ENCODE measurements at regions not wholly inside any gene's neighbourhood (a gene's known extent, or its start where the extent isn't known, plus 50 kb on each side); places are given as distances from the start of the nearest gene placed in this dataset.

GRCh38 chr4:163941221-163941905 is 446.9 kb downstream of the TMA16 start:
- H3K4me1 ChIP-seq (ENCODE audit: insufficient read depth): no peaks in the 10 kb centered on the region
- no peak overlapping the region for H3K27ac ChIP-seq
- no peaks in the 10 kb centered on the region for H3K9me2 ChIP-seq (ENCODE audit: insufficient read depth)
- in situ Hi-C loops (cut with MboI): no loop called here
- 17 to 21% methylated on average over 7 of the region's 7 CpGs for WGBS, 2 experiments (ENCODE audit: low coverage in 1 of 2, low lambda C conversion rate in 2 of 2, missing lambda C conversion rate in 2 of 2)
- no peaks in the 10 kb centered on the region for H3K79me2 ChIP-seq (ENCODE audit: insufficient read depth)
- peaks cover 5% of the 10 kb centered on the region for H3K9me3 ChIP-seq (ENCODE audit: low read depth)
- no peaks in the 10 kb centered on the region for H3K36me3 ChIP-seq (ENCODE audit: low read depth)
- H3K9ac ChIP-seq: no peak overlapping the region
- no peak for TF ChIP-seq EZH2phosphoT487 (IDR thresholded peaks at IDR 0.05; ENCODE audit: insufficient read depth, low read depth)
- no peak for TF ChIP-seq EZH2 (IDR thresholded peaks at IDR 0.05; ENCODE audit: insufficient read depth, poor library complexity, severe bottlenecking)
- H3K27me3 ChIP-seq (replicated peaks; ENCODE audit: insufficient read depth): no peaks in the 10 kb centered on the region
- no peaks in the 10 kb centered on the region for H4K20me1 ChIP-seq (ENCODE audit: insufficient read depth)
- no peak overlapping the region for H3K4me3 ChIP-seq
- H3K4me2 ChIP-seq (ENCODE audit: unreplicated experiment): no peak overlapping the region
- H2AFZ ChIP-seq: no peak overlapping the region
- no peaks in the 10 kb centered on the region for H3F3A ChIP-seq (ENCODE audit: insufficient read depth)
- DNase-seq: no peak

DNA sequence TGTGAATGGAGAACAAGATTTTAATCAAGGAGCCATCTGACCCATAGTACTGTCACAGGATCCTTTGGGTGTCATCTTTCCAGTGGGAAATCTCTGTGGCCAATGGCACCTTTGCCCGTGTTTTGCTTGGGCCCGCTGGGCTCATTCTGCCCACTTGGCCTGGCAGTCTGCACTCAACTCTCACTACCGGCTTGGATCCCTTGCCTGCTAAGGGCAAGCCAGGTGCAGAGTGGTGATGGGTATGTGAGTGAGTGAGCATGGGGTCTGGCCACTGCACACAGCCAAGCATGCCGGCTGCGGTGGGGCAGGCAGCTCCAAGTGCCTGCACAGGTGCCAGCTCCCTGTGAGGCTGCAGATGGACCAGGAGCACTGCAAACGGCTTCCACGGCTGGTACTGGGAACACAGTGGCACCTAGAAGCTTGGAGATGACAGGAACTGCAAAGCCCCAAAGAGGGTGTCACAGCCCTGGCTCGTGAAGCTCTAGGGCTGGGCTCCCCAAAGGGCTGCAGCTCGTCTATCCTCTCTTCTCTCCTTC is 454.5 kb downstream of the TMA16 start:
- Histone ChIP-seq H3K27me3 (replicated peaks; ENCODE audit: insufficient read depth) (no peaks in the 10 kb centered on the region), H3K27ac (no peak overlapping the region), H3F3A (ENCODE audit: insufficient read depth) (no peaks in the 10 kb centered on the region), H3K36me3 (ENCODE audit: low read depth) (no peaks in the 10 kb centered on the region), H3K79me2 (ENCODE audit: insufficient read depth) (no peaks in the 10 kb centered on the region), H3K9ac (no peak overlapping the region), H3K4me1 (ENCODE audit: insufficient read depth) (no peaks in the 10 kb centered on the region), H3K4me2 (ENCODE audit: unreplicated experiment) (no peak overlapping the region), H3K9me3 (ENCODE audit: low read depth) (peaks cover 3% of the 10 kb centered on the region), H3K4me3 (no peak overlapping the region), H3K9me2 (ENCODE audit: insufficient read depth) (no peaks in the 10 kb centered on the region), H2AFZ (no peak overlapping the region), H4K20me1 (ENCODE audit: insufficient read depth) (no peaks in the 10 kb centered on the region)
- no peak for DNase-seq
- 41% methylated on average over 9 of the region's 9 CpGs for WGBS, 2 experiments (ENCODE audit: low coverage in 1 of 2, low lambda C conversion rate in 2 of 2, missing lambda C conversion rate in 2 of 2)
- TF ChIP-seq EZH2phosphoT487 (IDR thresholded peaks at IDR 0.05; ENCODE audit: insufficient read depth, low read depth) (no peak), EZH2 (IDR thresholded peaks at IDR 0.05; ENCODE audit: insufficient read depth, poor library complexity, severe bottlenecking) (no peak)
- in situ Hi-C loops (cut with MboI): no loop called here

GRCh38 chr4:163949976-163950601 is 455.6 kb downstream of the TMA16 start:
- peaks cover 3% of the 10 kb centered on the region for H3K9me3 ChIP-seq (ENCODE audit: low read depth)
- H4K20me1 ChIP-seq (ENCODE audit: insufficient read depth): no peaks in the 10 kb centered on the region
- H3K4me2 ChIP-seq (ENCODE audit: unreplicated experiment): no peak overlapping the region
- no peak for TF ChIP-seq EZH2phosphoT487 (IDR thresholded peaks at IDR 0.05; ENCODE audit: insufficient read depth, low read depth)
- TF ChIP-seq EZH2 (IDR thresholded peaks at IDR 0.05; ENCODE audit: insufficient read depth, poor library complexity, severe bottlenecking): no peak
- no peak for DNase-seq
- H3K27ac ChIP-seq: no peak overlapping the region
- 24 to 25% methylated on average over 11 of the region's 11 CpGs for whole genome bisulfite sequencing, 2 experiments (ENCODE audit: low coverage in 1 of 2, low lambda C conversion rate in 2 of 2, missing lambda C conversion rate in 2 of 2)
- H3K4me3 ChIP-seq: no peak overlapping the region
- no peaks in the 10 kb centered on the region for H3K4me1 ChIP-seq (ENCODE audit: insufficient read depth)
- H3F3A ChIP-seq (ENCODE audit: insufficient read depth): no peaks in the 10 kb centered on the region
- H3K9me2 ChIP-seq (ENCODE audit: insufficient read depth): no peaks in the 10 kb centered on the region
- in situ Hi-C loops (cut with MboI): no loop called here
- no peaks in the 10 kb centered on the region for H3K27me3 ChIP-seq (replicated peaks; ENCODE audit: insufficient read depth)
- H3K9ac ChIP-seq: no peak overlapping the region
- no peaks in the 10 kb centered on the region for H3K79me2 ChIP-seq (ENCODE audit: insufficient read depth)
- H2AFZ ChIP-seq: no peak overlapping the region
- no peaks in the 10 kb centered on the region for H3K36me3 ChIP-seq (ENCODE audit: low read depth)

DNA sequence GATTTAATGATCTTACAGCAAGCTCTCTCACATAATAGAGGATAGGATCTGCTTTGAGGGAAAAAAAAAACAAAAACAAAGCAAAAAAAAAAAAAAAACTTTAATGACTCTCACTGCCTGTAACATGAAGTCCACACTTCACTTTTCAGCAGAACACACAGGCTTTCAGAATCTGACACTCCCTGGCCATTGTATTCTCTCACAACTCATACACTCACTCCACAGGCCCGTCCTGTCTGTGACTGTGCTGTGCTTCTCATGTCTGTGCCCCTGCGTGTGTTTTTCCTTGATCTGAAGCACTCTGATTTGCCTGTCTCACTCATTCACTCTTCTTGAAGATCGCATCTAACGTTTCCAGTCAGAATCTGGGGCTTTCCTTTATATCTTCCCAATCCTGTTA is 460.8 kb downstream of the TMA16 start:
- no peaks in the 10 kb centered on the region for H3K4me1 ChIP-seq (ENCODE audit: insufficient read depth)
- H3K36me3 ChIP-seq (ENCODE audit: low read depth): no peaks in the 10 kb centered on the region
- H3K27me3 ChIP-seq (replicated peaks; ENCODE audit: insufficient read depth): no peaks in the 10 kb centered on the region
- 11 to 18% methylated on average over 4 of the region's 4 CpGs for WGBS, 2 experiments (ENCODE audit: low coverage in 1 of 2, low lambda C conversion rate in 2 of 2, missing lambda C conversion rate in 2 of 2)
- no peak for DNase-seq
- peaks cover 3% of the 10 kb centered on the region for H3K9me3 ChIP-seq (ENCODE audit: low read depth)
- in situ Hi-C loops (cut with MboI): no loop called here
- no peaks in the 10 kb centered on the region for H3F3A ChIP-seq (ENCODE audit: insufficient read depth)
- no peak overlapping the region for H3K4me3 ChIP-seq
- H3K27ac ChIP-seq: no peak overlapping the region
- H3K79me2 ChIP-seq (ENCODE audit: insufficient read depth): no peaks in the 10 kb centered on the region
- TF ChIP-seq EZH2phosphoT487 (IDR thresholded peaks at IDR 0.05; ENCODE audit: insufficient read depth, low read depth) (no peak), EZH2 (IDR thresholded peaks at IDR 0.05; ENCODE audit: insufficient read depth, poor library complexity, severe bottlenecking) (no peak)
- H3K9me2 ChIP-seq (ENCODE audit: insufficient read depth): no peaks in the 10 kb centered on the region
- H3K9ac ChIP-seq: no peak overlapping the region
- no peak overlapping the region for H3K4me2 ChIP-seq (ENCODE audit: unreplicated experiment)
- no peaks in the 10 kb centered on the region for H4K20me1 ChIP-seq (ENCODE audit: insufficient read depth)
- H2AFZ ChIP-seq: no peak overlapping the region

Measured in GM23248 (cell line).